ENCODE measurements at regions not wholly inside any gene's neighbourhood (a gene's known extent, or its start where the extent isn't known, plus 50 kb on each side); places are given as distances from the start of the nearest gene placed in this dataset.

DNA sequence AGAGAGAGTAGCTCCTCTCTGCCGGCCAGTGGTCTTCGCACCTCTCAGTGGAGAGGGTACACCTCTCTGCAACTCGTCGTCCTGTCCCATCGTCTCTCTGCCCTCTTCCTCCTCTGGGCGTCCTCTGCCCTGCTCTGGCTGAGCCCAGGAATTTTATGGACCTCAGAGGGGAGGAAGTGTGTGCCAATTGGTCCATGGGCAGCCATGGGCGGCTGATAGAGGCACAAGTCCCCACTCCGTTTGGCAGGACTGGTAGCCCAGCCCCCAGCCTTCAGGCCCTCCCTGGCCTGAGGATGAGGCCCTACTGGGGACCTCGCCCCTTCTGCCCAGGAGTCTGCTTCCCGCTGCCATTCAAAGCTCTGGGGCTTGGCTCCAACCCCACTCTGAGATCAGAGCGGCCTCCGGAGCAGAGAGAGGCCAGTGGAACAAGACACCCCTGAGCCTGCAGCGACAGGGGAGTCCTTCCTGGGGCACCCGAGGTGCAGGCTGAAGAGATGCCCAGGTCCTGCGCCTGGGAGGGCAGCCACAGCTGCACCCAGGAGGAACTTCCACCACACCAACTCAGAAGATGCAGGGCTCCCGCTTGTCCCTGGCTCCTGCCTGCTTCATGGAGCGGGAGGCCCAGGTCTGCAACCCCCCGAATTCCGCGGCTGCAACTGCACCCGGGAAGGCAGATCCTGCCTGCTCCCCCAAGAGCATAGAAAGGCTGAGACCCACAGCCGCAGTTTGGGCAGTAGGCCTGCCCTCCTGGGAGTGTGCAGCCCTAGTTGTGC is 659.9 kb downstream of the KCNT2 start:
- Mint-ChIP-seq H3K4me1 (peaks cover 0 to 5% (median 2%) of the 10 kb centered on the region in 4 donors), H3K27ac (no peak overlapping the region), H3K27me3 (no peaks in the 10 kb centered on the region), H3K4me3 (no peak overlapping the region), H3K36me3 (no peaks in the 10 kb centered on the region), H3K9me3 (peaks cover 0 to 4% (median 1%) of the 10 kb centered on the region in 7 donors)
- ATAC-seq (ENCODE audit: low read depth in 2 of 2) = no peak
- Histone ChIP-seq H3K4me3 (ENCODE audit: low read depth, low read length) (no peak overlapping the region), H3K36me3 (ENCODE audit: control insufficient read depth, insufficient read depth, low read length) (no peaks in the 10 kb centered on the region), H3K4me1 (ENCODE audit: control insufficient read depth, insufficient read depth, low read length, poor library complexity, severe bottlenecking) (no peaks in the 10 kb centered on the region), H3K27ac (ENCODE audit: insufficient read depth, low read length, poor library complexity, severe bottlenecking) (no peak overlapping the region), H3K9me3 (ENCODE audit: control insufficient read depth in 2 of 2, low read length in 2 of 2) (no peaks in the 10 kb centered on the region), H3K27me3 (ENCODE audit: control insufficient read depth, insufficient read depth, low read length) (no peaks in the 10 kb centered on the region)
- DNase-seq = no peak

DNA sequence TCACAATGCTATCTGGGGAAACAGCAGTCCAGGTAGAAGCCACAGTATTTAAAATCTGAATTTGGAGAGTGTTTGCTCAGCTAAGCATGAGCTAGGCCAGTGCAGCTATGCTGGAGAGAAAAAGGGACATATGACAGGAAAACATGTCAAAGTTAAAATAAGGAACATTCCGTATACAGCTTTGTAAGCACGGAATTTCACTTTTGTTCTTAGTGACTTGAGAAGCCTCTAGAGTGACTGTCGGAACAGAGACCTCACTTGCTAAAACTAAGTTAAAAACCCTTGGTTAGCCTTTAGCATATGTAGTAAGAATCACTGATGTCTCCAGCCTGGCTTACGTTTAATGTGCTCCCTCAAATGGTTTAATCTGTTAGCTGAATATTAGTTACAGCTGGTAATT is 661.7 kb downstream of the KCNT2 start:
- Histone ChIP-seq H3K27me3 (ENCODE audit: control insufficient read depth, insufficient read depth, low read length) (no peaks in the 10 kb centered on the region), H3K36me3 (ENCODE audit: control insufficient read depth, insufficient read depth, low read length) (no peaks in the 10 kb centered on the region), H3K4me1 (ENCODE audit: control insufficient read depth, insufficient read depth, low read length, poor library complexity, severe bottlenecking) (no peaks in the 10 kb centered on the region), H3K9me3 (ENCODE audit: control insufficient read depth in 2 of 2, low read length in 2 of 2) (no peaks in the 10 kb centered on the region), H3K27ac (ENCODE audit: insufficient read depth, low read length, poor library complexity, severe bottlenecking) (no peak overlapping the region), H3K4me3 (ENCODE audit: low read depth, low read length) (no peak overlapping the region)
- H3K27ac Mint-ChIP-seq = no peak overlapping the region
- peaks cover 0 to 3% (median 0%) of the 10 kb centered on the region in 4 donors for H3K4me1 Mint-ChIP-seq
- no peaks in the 10 kb centered on the region for H3K36me3 Mint-ChIP-seq
- no peaks in the 10 kb centered on the region for H3K27me3 Mint-ChIP-seq
- H3K9me3 Mint-ChIP-seq = peaks cover 0 to 8% (median 2%) of the 10 kb centered on the region in 7 donors
- DNase-seq (no peak), ATAC-seq (ENCODE audit: low read depth in 2 of 2) (no peak)
- H3K4me3 Mint-ChIP-seq = no peak overlapping the region

DNA sequence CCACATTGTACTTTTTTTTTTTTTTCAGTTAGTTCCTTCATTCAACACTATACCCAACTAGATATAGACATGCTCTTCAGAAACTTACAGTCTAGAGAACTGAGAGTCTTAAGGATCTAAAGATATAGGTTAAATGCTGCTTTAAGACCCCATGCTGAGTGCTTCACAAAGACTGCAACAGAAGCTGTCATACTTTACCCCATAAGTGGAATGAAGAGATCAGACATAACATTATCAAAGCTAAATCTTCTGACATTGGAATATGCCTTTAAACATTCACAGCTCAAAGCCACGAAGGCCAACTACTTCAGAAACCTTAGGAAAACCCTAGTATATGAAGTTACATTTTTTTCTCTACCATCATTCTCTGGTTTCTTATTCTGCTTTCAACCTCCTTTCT is 666.4 kb downstream of the KCNT2 start:
- DNase-seq (no peak), ATAC-seq (ENCODE audit: low read depth in 2 of 2) (no peak)
- no peaks in the 10 kb centered on the region for H3K36me3 Mint-ChIP-seq
- Histone ChIP-seq H3K27ac (ENCODE audit: insufficient read depth, low read length, poor library complexity, severe bottlenecking) (no peak overlapping the region), H3K9me3 (ENCODE audit: control insufficient read depth in 2 of 2, low read length in 2 of 2) (no peaks in the 10 kb centered on the region), H3K36me3 (ENCODE audit: control insufficient read depth, insufficient read depth, low read length) (no peaks in the 10 kb centered on the region), H3K4me1 (ENCODE audit: control insufficient read depth, insufficient read depth, low read length, poor library complexity, severe bottlenecking) (no peaks in the 10 kb centered on the region), H3K4me3 (ENCODE audit: low read depth, low read length) (no peak overlapping the region), H3K27me3 (ENCODE audit: control insufficient read depth, insufficient read depth, low read length) (no peaks in the 10 kb centered on the region)
- no peak overlapping the region for H3K27ac Mint-ChIP-seq
- H3K4me1 Mint-ChIP-seq = no peaks in the 10 kb centered on the region
- peaks cover 0 to 8% (median 2%) of the 10 kb centered on the region in 7 donors for H3K9me3 Mint-ChIP-seq
- H3K27me3 Mint-ChIP-seq = no peaks in the 10 kb centered on the region
- H3K4me3 Mint-ChIP-seq = no peak overlapping the region

DNA sequence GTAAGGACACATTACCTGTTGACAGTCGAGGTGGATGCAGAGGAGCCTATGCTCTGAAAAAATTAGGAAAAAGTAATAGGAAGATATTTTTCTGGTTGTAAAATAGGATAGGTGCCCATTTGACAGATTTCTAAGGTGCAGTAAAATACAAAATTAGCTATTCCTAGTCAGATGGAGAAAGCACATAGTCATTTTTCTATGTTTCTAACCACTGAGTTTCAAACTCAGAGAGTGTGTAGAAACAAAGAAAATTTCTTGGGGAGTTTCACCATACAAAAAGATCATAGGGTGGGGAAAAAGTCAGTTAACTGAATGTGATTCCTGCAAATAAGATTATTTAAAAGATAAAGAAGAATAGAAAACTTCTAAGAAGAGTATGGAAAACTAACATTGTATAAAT is 666.9 kb downstream of the KCNT2 start:
- DNase-seq (no peak), ATAC-seq (ENCODE audit: low read depth in 2 of 2) (no peak)
- H3K9me3 Mint-ChIP-seq = peaks cover 0 to 8% (median 2%) of the 10 kb centered on the region in 7 donors
- H3K4me1 ChIP-seq (ENCODE audit: control insufficient read depth, insufficient read depth, low read length, poor library complexity, severe bottlenecking) = no peaks in the 10 kb centered on the region
- H3K27ac ChIP-seq (ENCODE audit: insufficient read depth, low read length, poor library complexity, severe bottlenecking) = no peak overlapping the region
- no peaks in the 10 kb centered on the region for H3K27me3 Mint-ChIP-seq
- H3K36me3 ChIP-seq (ENCODE audit: control insufficient read depth, insufficient read depth, low read length) = no peaks in the 10 kb centered on the region
- no peaks in the 10 kb centered on the region for H3K27me3 ChIP-seq (ENCODE audit: control insufficient read depth, insufficient read depth, low read length)
- no peak overlapping the region for H3K4me3 Mint-ChIP-seq
- H3K4me3 ChIP-seq (ENCODE audit: low read depth, low read length) = no peak overlapping the region
- no peaks in the 10 kb centered on the region for H3K36me3 Mint-ChIP-seq
- H3K4me1 Mint-ChIP-seq = no peaks in the 10 kb centered on the region
- no peaks in the 10 kb centered on the region for H3K9me3 ChIP-seq (ENCODE audit: control insufficient read depth in 2 of 2, low read length in 2 of 2)
- no peak overlapping the region for H3K27ac Mint-ChIP-seq

DNA sequence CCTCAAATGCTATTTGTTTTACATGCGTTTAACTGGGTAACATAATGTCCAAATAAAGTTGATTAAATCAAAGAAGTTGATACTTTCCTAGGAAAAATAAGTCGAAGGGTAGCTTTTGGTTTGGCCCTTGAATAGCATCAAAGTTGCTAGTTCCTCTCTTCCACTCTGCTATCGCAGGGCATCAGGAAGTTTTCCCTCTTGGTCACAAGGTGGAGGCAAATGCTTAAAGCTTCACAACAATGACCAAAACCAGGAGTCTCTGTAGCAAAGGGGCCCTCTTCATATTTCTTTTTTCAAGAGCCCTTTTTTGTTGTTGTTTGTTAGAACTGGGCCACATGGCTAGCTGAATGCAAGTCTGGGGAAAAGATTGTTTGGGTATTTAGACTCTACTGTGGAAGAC is 668.4 kb downstream of the KCNT2 start:
- Histone ChIP-seq H3K36me3 (ENCODE audit: control insufficient read depth, insufficient read depth, low read length) (no peaks in the 10 kb centered on the region), H3K4me1 (ENCODE audit: control insufficient read depth, insufficient read depth, low read length, poor library complexity, severe bottlenecking) (no peaks in the 10 kb centered on the region), H3K9me3 (ENCODE audit: control insufficient read depth in 2 of 2, low read length in 2 of 2) (no peaks in the 10 kb centered on the region), H3K4me3 (ENCODE audit: low read depth, low read length) (no peak overlapping the region), H3K27ac (ENCODE audit: insufficient read depth, low read length, poor library complexity, severe bottlenecking) (no peak overlapping the region), H3K27me3 (ENCODE audit: control insufficient read depth, insufficient read depth, low read length) (no peaks in the 10 kb centered on the region)
- no peak for DNase-seq
- Mint-ChIP-seq H3K27ac (no peak overlapping the region), H3K36me3 (no peaks in the 10 kb centered on the region), H3K4me3 (no peak overlapping the region), H3K4me1 (no peaks in the 10 kb centered on the region), H3K9me3 (peaks cover 0 to 8% (median 2%) of the 10 kb centered on the region in 7 donors), H3K27me3 (no peaks in the 10 kb centered on the region)
- no peak for ATAC-seq (ENCODE audit: low read depth in 2 of 2)

DNA sequence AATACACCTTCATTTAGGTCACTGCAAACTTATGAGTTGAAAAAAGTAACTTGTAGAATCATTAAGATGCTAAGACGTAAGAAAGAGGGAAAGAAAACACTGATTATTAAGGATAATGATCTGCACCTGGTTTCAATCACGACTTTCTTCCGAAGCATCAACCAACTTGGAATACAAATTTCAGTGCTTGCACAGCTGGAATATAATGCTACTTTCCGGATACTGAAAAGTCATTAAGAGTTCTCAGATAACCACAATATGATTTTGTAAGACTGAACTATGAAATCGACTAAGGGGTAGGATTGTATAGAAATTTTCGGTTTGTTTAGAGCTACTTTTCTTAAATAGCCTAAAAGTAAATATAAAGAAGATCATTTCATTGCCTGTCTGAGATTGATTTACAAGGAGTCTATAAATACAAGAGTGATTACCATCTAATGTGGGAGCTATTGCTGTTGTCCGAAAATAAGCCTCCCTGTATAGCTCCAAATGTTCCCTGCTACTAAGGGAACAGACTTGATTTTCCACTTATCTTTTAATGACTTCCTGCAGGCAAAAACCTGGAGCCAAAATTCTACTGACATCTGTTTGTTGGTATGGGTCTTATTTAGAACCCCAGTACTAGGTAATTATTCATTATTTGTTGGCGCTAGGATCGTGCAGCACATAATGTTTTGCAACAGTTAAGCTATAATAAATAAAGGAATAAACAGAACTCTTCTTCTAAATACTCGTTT is 673.3 kb downstream of the KCNT2 start:
- H3K4me3 Mint-ChIP-seq = no peak overlapping the region
- H3K9me3 Mint-ChIP-seq = peaks cover 0 to 11% (median 2%) of the 10 kb centered on the region in 7 donors
- H3K4me3 ChIP-seq (ENCODE audit: low read depth, low read length) = no peak overlapping the region
- DNase-seq (no peak), ATAC-seq (ENCODE audit: low read depth in 2 of 2) (no peak)
- H3K36me3 ChIP-seq (ENCODE audit: control insufficient read depth, insufficient read depth, low read length) = no peaks in the 10 kb centered on the region
- H3K27me3 Mint-ChIP-seq = no peaks in the 10 kb centered on the region
- H3K27ac Mint-ChIP-seq = no peak overlapping the region
- no peaks in the 10 kb centered on the region for H3K27me3 ChIP-seq (ENCODE audit: control insufficient read depth, insufficient read depth, low read length)
- H3K4me1 ChIP-seq (ENCODE audit: control insufficient read depth, insufficient read depth, low read length, poor library complexity, severe bottlenecking) = no peaks in the 10 kb centered on the region
- no peaks in the 10 kb centered on the region for H3K9me3 ChIP-seq (ENCODE audit: control insufficient read depth in 2 of 2, low read length in 2 of 2)
- H3K27ac ChIP-seq (ENCODE audit: insufficient read depth, low read length, poor library complexity, severe bottlenecking) = no peak overlapping the region
- no peaks in the 10 kb centered on the region for H3K36me3 Mint-ChIP-seq
- no peaks in the 10 kb centered on the region for H3K4me1 Mint-ChIP-seq

DNA sequence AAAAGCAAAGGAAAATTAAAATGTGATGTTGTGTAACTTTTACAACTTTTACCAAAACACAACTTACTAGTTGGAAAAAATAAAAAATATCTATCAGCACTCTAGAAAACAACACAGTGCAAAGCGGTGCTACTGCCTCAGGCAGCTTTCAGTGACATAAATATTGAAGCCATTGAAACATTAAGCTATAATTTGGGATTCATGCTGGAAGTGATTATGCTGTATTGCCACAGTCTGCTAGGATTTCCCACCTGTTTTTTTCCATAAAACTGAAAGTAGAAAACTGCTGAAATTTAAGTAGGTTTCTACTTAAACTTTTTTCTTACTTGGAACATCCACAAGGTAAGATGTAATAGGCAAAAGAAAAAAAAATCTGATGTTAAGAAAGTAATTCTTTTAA is 674.4 kb downstream of the KCNT2 start:
- Mint-ChIP-seq H3K4me1 (no peaks in the 10 kb centered on the region), H3K36me3 (no peaks in the 10 kb centered on the region), H3K27ac (no peak overlapping the region), H3K27me3 (no peaks in the 10 kb centered on the region), H3K4me3 (no peak overlapping the region), H3K9me3 (peaks cover 0 to 12% (median 2%) of the 10 kb centered on the region in 7 donors)
- no peak overlapping the region for H3K27ac ChIP-seq (ENCODE audit: insufficient read depth, low read length, poor library complexity, severe bottlenecking)
- H3K4me3 ChIP-seq (ENCODE audit: low read depth, low read length) = no peak overlapping the region
- no peak for ATAC-seq (ENCODE audit: low read depth in 2 of 2)
- H3K4me1 ChIP-seq (ENCODE audit: control insufficient read depth, insufficient read depth, low read length, poor library complexity, severe bottlenecking) = no peaks in the 10 kb centered on the region
- H3K27me3 ChIP-seq (ENCODE audit: control insufficient read depth, insufficient read depth, low read length) = no peaks in the 10 kb centered on the region
- no peaks in the 10 kb centered on the region for H3K36me3 ChIP-seq (ENCODE audit: control insufficient read depth, insufficient read depth, low read length)
- DNase-seq = no peak
- no peaks in the 10 kb centered on the region for H3K9me3 ChIP-seq (ENCODE audit: control insufficient read depth in 2 of 2, low read length in 2 of 2)

DNA sequence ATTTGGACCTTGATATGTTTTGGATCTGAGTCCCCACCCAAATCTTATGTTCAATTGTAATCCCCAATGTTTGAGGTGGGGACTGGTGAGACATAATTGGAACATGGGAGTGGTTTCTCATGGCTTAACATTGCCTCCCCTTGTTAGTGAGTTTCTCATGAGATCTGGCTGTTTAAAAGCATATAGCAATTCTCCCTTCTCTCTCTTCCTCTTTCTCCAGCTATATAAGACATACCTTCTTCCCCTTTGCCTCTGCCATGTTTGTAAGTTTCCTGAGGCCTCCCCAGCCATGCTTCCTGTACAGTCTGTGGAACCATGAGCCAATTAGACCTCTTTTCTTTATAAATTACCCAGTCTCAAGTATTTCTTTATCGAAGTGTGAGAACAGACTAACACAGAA is 692.4 kb downstream of the KCNT2 start:
- Histone ChIP-seq H3K4me1 (ENCODE audit: control insufficient read depth, insufficient read depth, low read length, poor library complexity, severe bottlenecking) (no peaks in the 10 kb centered on the region), H3K27ac (ENCODE audit: insufficient read depth, low read length, poor library complexity, severe bottlenecking) (no peak overlapping the region), H3K4me3 (ENCODE audit: low read depth, low read length) (no peak overlapping the region), H3K27me3 (ENCODE audit: control insufficient read depth, insufficient read depth, low read length) (no peaks in the 10 kb centered on the region), H3K9me3 (ENCODE audit: control insufficient read depth in 2 of 2, low read length in 2 of 2) (no peaks in the 10 kb centered on the region), H3K36me3 (ENCODE audit: control insufficient read depth, insufficient read depth, low read length) (no peaks in the 10 kb centered on the region)
- H3K27me3 Mint-ChIP-seq = no peaks in the 10 kb centered on the region
- no peak for ATAC-seq (ENCODE audit: low read depth in 2 of 2)
- no peak for DNase-seq
- H3K9me3 Mint-ChIP-seq = peaks cover 0 to 16% (median 3%) of the 10 kb centered on the region in 7 donors
- H3K4me1 Mint-ChIP-seq = no peaks in the 10 kb centered on the region
- H3K27ac Mint-ChIP-seq = no peak overlapping the region
- no peaks in the 10 kb centered on the region for H3K36me3 Mint-ChIP-seq
- H3K4me3 Mint-ChIP-seq = no peak overlapping the region

Data from CD4-positive, CD25-positive, alpha-beta regulatory T cell (primary cell).